ENCODE measurements at regions not wholly inside any gene's neighbourhood (a gene's known extent, or its start where the extent isn't known, plus 50 kb on each side); places are given as distances from the start of the nearest gene placed in this dataset.

DNA sequence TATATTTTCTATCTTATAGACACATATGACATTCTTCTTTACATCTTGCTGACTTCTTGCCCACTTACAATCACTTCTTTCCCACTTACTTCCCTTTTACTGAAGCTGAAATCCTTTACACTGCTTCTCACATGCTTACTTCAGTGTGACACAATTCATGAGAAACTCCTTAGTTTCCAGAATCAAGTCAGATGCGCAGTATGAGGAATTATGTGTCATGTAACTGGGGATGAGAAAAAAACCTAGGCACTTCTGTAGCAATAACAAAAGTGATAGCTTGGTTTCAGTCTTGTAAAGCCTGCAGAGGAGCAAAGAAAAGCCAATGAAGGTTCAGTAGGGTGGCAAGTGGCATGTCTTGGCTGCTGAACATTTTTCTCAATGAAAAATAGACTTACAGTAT lies 566.2 kb upstream of the RGS18 start:
- Histone ChIP-seq H4K20me1 (ENCODE audit: insufficient read depth, low read length) (no peaks in the 10 kb centered on the region), H3K4me1 (ENCODE audit: insufficient read depth, low read length) (no peaks in the 10 kb centered on the region), H3K4me3 (replicated peaks in 1 of 3; ENCODE audit: insufficient read depth in 1 of 3, low read depth in 2 of 3, low read length in 3 of 3) (no peak overlapping the region), H3K36me3 (replicated peaks in 1 of 2; ENCODE audit: control insufficient read depth in 1 of 2, insufficient read depth in 2 of 2, low read length in 2 of 2) (no peaks in the 10 kb centered on the region), H3K27me3 (ENCODE audit: control insufficient read depth in 1 of 2, insufficient read depth in 2 of 2, low read length in 2 of 2) (no peaks in the 10 kb centered on the region), H3K4me2 (ENCODE audit: low read depth, low read length) (no peak overlapping the region), H2AFZ (ENCODE audit: low read length) (no peak overlapping the region), H3K9me3 (ENCODE audit: low read length) (no peaks in the 10 kb centered on the region), H3K27ac (ENCODE audit: extremely low read length, insufficient read depth, low read length) (no peak overlapping the region), H3K79me2 (ENCODE audit: insufficient read depth, low read length) (no peaks in the 10 kb centered on the region), H3K9ac (ENCODE audit: insufficient read depth, low read depth, low read length) (no peak overlapping the region)
- TF ChIP-seq, protein P1, sequence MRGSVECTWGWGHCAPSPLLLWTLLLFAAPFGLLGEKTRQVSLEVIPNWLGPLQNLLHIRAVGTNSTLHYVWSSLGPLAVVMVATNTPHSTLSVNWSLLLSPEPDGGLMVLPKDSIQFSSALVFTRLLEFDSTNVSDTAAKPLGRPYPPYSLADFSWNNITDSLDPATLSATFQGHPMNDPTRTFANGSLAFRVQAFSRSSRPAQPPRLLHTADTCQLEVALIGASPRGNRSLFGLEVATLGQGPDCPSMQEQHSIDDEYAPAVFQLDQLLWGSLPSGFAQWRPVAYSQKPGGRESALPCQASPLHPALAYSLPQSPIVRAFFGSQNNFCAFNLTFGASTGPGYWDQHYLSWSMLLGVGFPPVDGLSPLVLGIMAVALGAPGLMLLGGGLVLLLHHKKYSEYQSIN (CRISPR knock-in tag; IDR thresholded peaks at IDR 0.05; ENCODE audit: borderline replicate concordance): no peak
- TF ChIP-seq, protein P2, sequence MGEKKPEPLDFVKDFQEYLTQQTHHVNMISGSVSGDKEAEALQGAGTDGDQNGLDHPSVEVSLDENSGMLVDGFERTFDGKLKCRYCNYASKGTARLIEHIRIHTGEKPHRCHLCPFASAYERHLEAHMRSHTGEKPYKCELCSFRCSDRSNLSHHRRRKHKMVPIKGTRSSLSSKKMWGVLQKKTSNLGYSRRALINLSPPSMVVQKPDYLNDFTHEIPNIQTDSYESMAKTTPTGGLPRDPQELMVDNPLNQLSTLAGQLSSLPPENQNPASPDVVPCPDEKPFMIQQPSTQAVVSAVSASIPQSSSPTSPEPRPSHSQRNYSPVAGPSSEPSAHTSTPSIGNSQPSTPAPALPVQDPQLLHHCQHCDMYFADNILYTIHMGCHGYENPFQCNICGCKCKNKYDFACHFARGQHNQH (CRISPR knock-in tag; IDR thresholded peaks at IDR 0.05): no peak
- TF ChIP-seq ZNF337 (CRISPR knock-in tag; IDR thresholded peaks at IDR 0.05; ENCODE audit: borderline replicate concordance, low read depth) (no peak), TRIM24 (CRISPR knock-in tag; IDR thresholded peaks at IDR 0.05) (no peak), TSC22D2 (CRISPR knock-in tag; IDR thresholded peaks at IDR 0.05; ENCODE audit: borderline replicate concordance) (no peak), ZNF891 (CRISPR knock-in tag; IDR thresholded peaks at IDR 0.05) (no peak), ZNF296 (CRISPR knock-in tag; conservative IDR thresholded peaks at IDR 0.05) (no peak), HHEX (CRISPR knock-in tag; IDR thresholded peaks at IDR 0.05) (no peak), ELF1 (CRISPR knock-in tag; IDR thresholded peaks at IDR 0.05) (no peak), KLF9 (CRISPR knock-in tag; IDR thresholded peaks at IDR 0.05; ENCODE audit: low read depth) (no peak), AGO2 (optimal IDR thresholded peaks at IDR 0.05; ENCODE audit: low read depth, low read length) (no peak)
- FAIRE-seq: no peak
- BruUV-seq (replicated peaks): no TSS peak
- WGBS (ENCODE audit: low lambda C conversion rate): 24% methylated on average over 1 of the region's 1 CpG
- ChIA-PET POLR2A (no interaction called here), CTCF (ENCODE audit: low intra/inter-chr PET ratio, low total read pairs) (no interaction called here)
- no peak for ATAC-seq
- intact Hi-C loops (cut with micrococcal nuclease; ENCODE audit: unreplicated experiment): no loop called here
- in situ Hi-C loops (cut with HindIII; ENCODE audit: extremely low pct_ligation_motif_present, low pct_unique_long_range_greater_than_20kb): no loop called here
- no peak for DNase-seq (ENCODE audit: low spot score)

Data from HepG2 (cell line).